K562 (cell line): ENCODE measurements at regions not wholly inside any gene's neighbourhood (a gene's known extent, or its start where the extent isn't known, plus 50 kb on each side); places are given as distances from the start of the nearest gene placed in this dataset.

Source experiments
- ATAC-seq: fragments of 200-7000 bp; cut with Tn5 transposase; 3 replicates; pipeline ENCODE4 v1.9.1; 2020; ENCODE audit warnings: moderate library complexity
- BruUV-seq: library from RNA; stranded (reverse); fragments of 400-500 nt; replicated peaks from 2 replicates; lab custom pipeline; 2021; lab: Mats Ljungman, UMichigan
- CTCF ChIA-PET: fragments of 300-600 bp; formaldehyde crosslinking; extraction: SDS; loops from one replicate; lab custom pipeline; 2021; ENCODE audit warnings: low intra/inter-chr PET ratio; lab: Yijun Ruan, JAX
- POLR2A ChIA-PET: fragments of 300-600, 350-650 bp; sonication (Branson Sonifier 250); formaldehyde crosslinking; extraction: SDS; loops from one replicate; lab custom pipeline; 2021; ENCODE audit warnings: antibody characterized with exemption, inconsistent platforms; lab: Yijun Ruan, JAX
- DNase-seq, 4 experiments: peaks; one replicate each; pipeline versions ENCODE4 v3.0.0 to v3.0.0-alpha.2; 2011 to 2018; ENCODE audit warnings: low spot score in 3 of 4, mixed read lengths in 3 of 4; ENCODE audit errors: extremely low read depth in 1 of 4
- FAIRE-seq: peaks from 2 replicates; lab custom pipeline; 2011; peaks lifted over from hg19 to GRCh38; lab: Jason Lieb, UNC
- H2AFZ ChIP-seq: 2 replicates; pipeline ENCODE4 v1.6.0; 2011; ENCODE audit warnings: low read depth, low read length, control low read depth, inconsistent platforms
- H3K27ac ChIP-seq: fragments of 200-600 bp; 3 replicates; pipeline ENCODE4 v1.8.0; 2011; ENCODE audit warnings: low read depth, mild to moderate bottlenecking, control low read depth, inconsistent platforms, low read length, moderate library complexity, mixed read lengths; ENCODE audit errors: extremely low read depth
- H3K27me3 ChIP-seq, 2 experiments: fragments of 300-600 bp in 1 of 2; 2 replicates in 1 of 2; 3 replicates in 1 of 2; pipeline versions ENCODE4 v1.6.0 to v1.8.0; 2011; ENCODE audit warnings: inconsistent platforms in 2 of 2, low read length in 2 of 2, mild to moderate bottlenecking in 1 of 2, mixed read lengths in 1 of 2, moderate library complexity in 1 of 2; ENCODE audit not compliant: control insufficient read depth in 2 of 2, insufficient read depth in 2 of 2
- H3K36me3 ChIP-seq: fragments of 300-600 bp; 3 replicates; pipeline ENCODE4 v1.8.0; 2011; ENCODE audit warnings: mild to moderate bottlenecking, low read length, inconsistent platforms; ENCODE audit not compliant: control insufficient read depth, insufficient read depth
- H3K4me1 ChIP-seq, 2 experiments: fragments of 200-600 bp in 1 of 2; replicated peaks in 1 of 2; 2 replicates in 1 of 2; 3 replicates in 1 of 2; pipeline versions ENCODE4 v1.5.1 to v1.8.0; 2011; ENCODE audit warnings: inconsistent platforms in 2 of 2, low read length in 2 of 2, mild to moderate bottlenecking in 1 of 2, mixed read lengths in 1 of 2, moderate library complexity in 1 of 2; ENCODE audit not compliant: control insufficient read depth in 2 of 2, insufficient read depth in 2 of 2
- H3K4me2 ChIP-seq: 2 replicates; pipeline ENCODE4 v1.6.1; 2011; ENCODE audit warnings: low read length, control low read depth, inconsistent platforms, mixed read lengths; ENCODE audit not compliant: insufficient read depth
- H3K4me3 ChIP-seq: fragments of 200-600 bp; sonication (generic), shearing (Covaris generic); 2 replicates; pipeline ENCODE4 v1.5.1; 2016; ENCODE audit warnings: control low read depth, inconsistent platforms
- H3K79me2 ChIP-seq: fragments of 200-600 bp; 3 replicates; pipeline ENCODE4 v1.8.0; 2011; ENCODE audit warnings: low read length, inconsistent platforms; ENCODE audit not compliant: control insufficient read depth, insufficient read depth
- H3K9ac ChIP-seq, 2 experiments: 2 replicates each; pipeline versions ENCODE4 v1.6.0 to v1.6.1; 2011; ENCODE audit warnings: low read depth in 2 of 2, low read length in 2 of 2, control low read depth in 1 of 2, inconsistent platforms in 1 of 2, mild to moderate bottlenecking in 1 of 2, mixed read lengths in 1 of 2; ENCODE audit not compliant: insufficient read depth in 1 of 2
- H3K9me1 ChIP-seq: one replicate; pipeline ENCODE4 v1.6.0; 2011; ENCODE audit warnings: inconsistent platforms, mild to moderate bottlenecking, low read length, moderate library complexity; ENCODE audit not compliant: control insufficient read depth, insufficient read depth
- H3K9me3 ChIP-seq: replicated peaks from 2 replicates; pipeline ENCODE4 v1.5.1; 2011; ENCODE audit warnings: low read depth, low read length, inconsistent platforms; ENCODE audit not compliant: control insufficient read depth, insufficient read depth
- H4K20me1 ChIP-seq: replicated peaks from 2 replicates; pipeline ENCODE4 v1.6.1; 2011; ENCODE audit warnings: low read length, inconsistent platforms, mixed read lengths; ENCODE audit not compliant: control insufficient read depth, insufficient read depth
- AFF4 ChIP-seq: sonication (generic); formaldehyde crosslinking; IDR thresholded peaks from 2 replicates; pipeline ENCODE4 v1.8.0; 2023; ENCODE audit warnings: mild to moderate bottlenecking, missing genetic modification reagents
- BCL6 ChIP-seq: fragments of 250-450 bp; sonication (Bioruptor Pico); IDR thresholded peaks from 2 replicates; pipeline ENCODE4 v1.4.0; 2020
- ELF1 ChIP-seq: fragments of 200-800 bp; sonication (Bioruptor generic); IDR thresholded peaks from 2 replicates; pipeline ENCODE4 v1.6.1; 2016; ENCODE audit warnings: missing genetic modification characterization, missing compliant biosample characterization
- ELK1 ChIP-seq: sonication (generic); formaldehyde crosslinking; IDR thresholded peaks from 2 replicates; pipeline ENCODE4 v1.8.1; 2022; ENCODE audit warnings: missing genetic modification reagents
- HBP1 ChIP-seq: fragments of 450-650 bp; formaldehyde crosslinking; IDR thresholded peaks from 2 replicates; pipeline ENCODE4 v1.4.0; 2022; ENCODE audit warnings: missing genetic modification characterization
- KDM4B ChIP-seq, 2 experiments: fragments of 450-650 bp in 1 of 2; sonication (generic) in 1 of 2; IDR thresholded peaks; 2 replicates each; pipeline ENCODE4 v1.6.1; 2016 to 2017; ENCODE audit warnings: borderline replicate concordance in 2 of 2, antibody characterized with exemption in 1 of 2, low read depth in 1 of 2, mild to moderate bottlenecking in 1 of 2
- MIER1 ChIP-seq: fragments of 450-650 bp; IDR thresholded peaks from 2 replicates; pipeline ENCODE4 v1.6.1; 2016; ENCODE audit warnings: antibody characterized with exemption, mild to moderate bottlenecking, low read depth
- NR4A1 ChIP-seq, 2 experiments: fragments of 250-450 bp in 1 of 2; fragments of 450-650 bp in 1 of 2; sonication (Bioruptor Pico) in 1 of 2; IDR thresholded peaks; 2 replicates each; pipeline versions ENCODE4 v1.4.0 to v1.6.1; 2016 to 2020; ENCODE audit warnings: mild to moderate bottlenecking in 2 of 2, missing compliant biosample characterization in 1 of 2, missing genetic modification characterization in 1 of 2, moderate library complexity in 1 of 2
- PHB2 ChIP-seq: fragments of 450-650 bp; IDR thresholded peaks from 2 replicates; pipeline ENCODE4 v1.6.1; 2017; ENCODE audit warnings: low read depth
- PHTF2 ChIP-seq: fragments of 250-450 bp; sonication (Bioruptor Pico); IDR thresholded peaks from 2 replicates; pipeline ENCODE4 v1.5.0; 2021; ENCODE audit warnings: mild to moderate bottlenecking
- RHOXF2B ChIP-seq: fragments of 250-450 bp; sonication (Bioruptor Pico); conservative IDR thresholded peaks from 2 replicates; pipeline ENCODE4 v1.5.1; 2021
- SMARCA5 ChIP-seq: fragments of 450-650 bp; IDR thresholded peaks from 2 replicates; pipeline ENCODE4 v1.6.1; 2016
- SMARCC2 ChIP-seq: fragments of 450-650 bp; IDR thresholded peaks from 2 replicates; pipeline ENCODE4 v1.6.1; 2017; ENCODE audit warnings: antibody characterized with exemption, moderate library complexity, mild to moderate bottlenecking, low read depth
- SPI1 ChIP-seq: IDR thresholded peaks from 2 replicates; pipeline ENCODE4 v1.6.1; 2011; ENCODE audit warnings: low read depth, low read length, control low read depth, borderline replicate concordance
- SRSF9 ChIP-seq: fragments of 200-400 bp; formaldehyde crosslinking; IDR thresholded peaks from 2 replicates; pipeline ENCODE4 v1.6.1; 2017; ENCODE audit warnings: low read depth, low read length, borderline replicate concordance
- TAF7 ChIP-seq: fragments of 450-650 bp; IDR thresholded peaks from 2 replicates; pipeline ENCODE4 v1.6.1; 2016; ENCODE audit warnings: missing genetic modification characterization, missing compliant biosample characterization
- TRIM28 ChIP-seq: fragments of 450-650 bp; IDR thresholded peaks from 2 replicates; pipeline ENCODE4 v1.6.1; 2017
- ZNF24 ChIP-seq: fragments of 450-650 bp; IDR thresholded peaks from 2 replicates; pipeline ENCODE4 v1.6.1; 2016
- ZNF408 ChIP-seq: fragments of 250-450 bp; sonication (Bioruptor Pico); IDR thresholded peaks from 2 replicates; pipeline ENCODE4 v1.4.0; 2020; ENCODE audit warnings: low read depth, mild to moderate bottlenecking, moderate library complexity
- WGBS: fragments of 100-300 bp; shearing (Covaris generic); methylation state at CpG from one replicate; pipeline ENCODE4 v1.1.6; 2016; ENCODE audit warnings: low coverage, mixed read lengths; ENCODE audit not compliant: insufficient coverage; ENCODE audit errors: missing lambda C conversion rate; 5-methylcytosine and 5-hydroxymethylcytosine counted together
- in situ Hi-C: fragments of 300-500 bp; cut with MboI; formaldehyde crosslinking; loops from 4 replicates; pipeline ENCODE4 v1.15.0; 2018; ENCODE audit warnings: inconsistent platforms, mixed read lengths
- intact Hi-C: fragments of 100-400 bp; cut with micrococcal nuclease; formaldehyde crosslinking; loops from 2 replicates; pipeline ENCODE4 v1.14.2; 2022

GRCh38 chr5:152104211-152104610 lies 179.6 kb upstream of the GLRA1 start:
- Histone ChIP-seq H3K27ac (no peak overlapping the region), H3K4me1 (no peaks in the 10 kb centered on the region), H3K9ac (no peak overlapping the region), H3K4me3 (no peak overlapping the region), H3K9me1 (no peaks in the 10 kb centered on the region), H3K4me2 (no peak overlapping the region), H3K36me3 (no peaks in the 10 kb centered on the region), H3K79me2 (no peaks in the 10 kb centered on the region), H2AFZ (no peak overlapping the region), H3K27me3 (no peaks in the 10 kb centered on the region), H4K20me1 (no peaks in the 10 kb centered on the region), H3K9me3 (no peaks in the 10 kb centered on the region)
- TF ChIP-seq ELK1 (CRISPR knock-in tag) (no peak), TAF7 (tag) (no peak), RHOXF2B (CRISPR knock-in tag) (no peak), SPI1 (no peak), AFF4 (CRISPR knock-in tag) (no peak), ZNF24 (no peak), PHTF2 (CRISPR knock-in tag) (no peak), TRIM28 (no peak), ELF1 (tag) (no peak), NR4A1 (CRISPR knock-in tag; IDR thresholded peaks at IDR 0.05) (no peak), NR4A1 (tag; IDR thresholded peaks at IDR 0.05) (no peak), HBP1 (CRISPR knock-in tag) (no peak), PHB2 (no peak), SRSF9 (no peak), MIER1 (no peak), ZNF408 (CRISPR knock-in tag) (no peak), KDM4B (IDR thresholded peaks at IDR 0.05; ENCODE audit: borderline replicate concordance in 2 of 2, low read depth in 1 of 2) (no peak), BCL6 (no peak), SMARCC2 (no peak), SMARCA5 (no peak)
- intact Hi-C loops (no loop called here), in situ Hi-C loops (no loop called here)
- no TSS peak for BruUV-seq
- ChIA-PET POLR2A (no interaction called here), CTCF (no interaction called here)
- 8% methylated on average over 3 of the region's 3 CpGs for WGBS
- no peak for DNase-seq
- FAIRE-seq: no peak
- ATAC-seq: no peak
